ENCODE measurements at regions not wholly inside any gene's neighbourhood (a gene's known extent, or its start where the extent isn't known, plus 50 kb on each side); places are given as distances from the start of the nearest gene placed in this dataset.
"Not testable (repeated sequence)": the region's sequence is repeated elsewhere in the genome, so short reads cannot be mapped to it uniquely, and the experiment has no call there.

- TF ChIP-seq CTCF (IDR thresholded peaks at IDR 0.05); ZFX (IDR thresholded peaks at IDR 0.05; ENCODE audit: borderline replicate concordance): not testable (repeated sequence)
These were observed 188.1 kb downstream of the SQOR start for GRCh38 chr15:45822968-45823367.
